NB4 (cell line): ENCODE measurements at regions not wholly inside any gene's neighbourhood (a gene's known extent, or its start where the extent isn't known, plus 50 kb on each side); places are given as distances from the start of the nearest gene placed in this dataset.

Experiments
- CTCF ChIP-seq: IDR thresholded peaks from one replicate; pipeline ENCODE4 v1.5.1; 2012; ENCODE audit warnings: low read depth, low read length
- MAX ChIP-seq: IDR thresholded peaks from 2 replicates; pipeline ENCODE4 v1.6.1; 2011; ENCODE audit warnings: low read depth, low read length
- POLR2A ChIP-seq: IDR thresholded peaks from 2 replicates; pipeline ENCODE4 v1.6.1; 2011; ENCODE audit warnings: mild to moderate bottlenecking; ENCODE audit not compliant: insufficient read length; ENCODE audit errors: extremely low read depth

- no peak for TF ChIP-seq CTCF
- TF ChIP-seq POLR2A = no peak
- no peak for TF ChIP-seq MAX
These were observed 1155.5 kb upstream of the IGFBP7 start for GRCh38 chr4:58265734-58266133.
